ENCODE measurements at regions not wholly inside any gene's neighbourhood (a gene's known extent, or its start where the extent isn't known, plus 50 kb on each side); places are given as distances from the start of the nearest gene placed in this dataset.

GRCh38 chr18:45227001-45227742 is 388.1 kb upstream of the SLC14A2 start:
- no peak for DNase-seq (ENCODE audit: low spot score)

- DNase-seq (ENCODE audit: low spot score), result no peak
Measured at GRCh38 chr18:45228796-45229388, 386.4 kb upstream of the SLC14A2 start.

- DNase-seq (ENCODE audit: low spot score), result no peak
Measured at GRCh38 chr18:45231617-45232016, 383.7 kb upstream of the SLC14A2 start.

- DNase-seq (ENCODE audit: low spot score), result no peak
Measured at GRCh38 chr18:45232061-45232460, 383.2 kb upstream of the SLC14A2 start.

- no peak for DNase-seq (ENCODE audit: low spot score)
Measured at GRCh38 chr18:45236676-45237075, 378.6 kb upstream of the SLC14A2 start.

GRCh38 chr18:45237343-45238098 is 377.8 kb upstream of the SLC14A2 start:
- DNase-seq (ENCODE audit: low spot score), result no peak

- no peak for DNase-seq (ENCODE audit: low spot score)
Measured at GRCh38 chr18:45241271-45241670, 374.0 kb upstream of the SLC14A2 start.

- no peak for DNase-seq (ENCODE audit: low spot score)
Measured at GRCh38 chr18:45241982-45242565, 373.2 kb upstream of the SLC14A2 start.

GRCh38 chr18:45243340-45244110 is 371.8 kb upstream of the SLC14A2 start:
- DNase-seq (ENCODE audit: low spot score), result no peak

- no peak for DNase-seq (ENCODE audit: low spot score)
Measured at GRCh38 chr18:45245091-45245511, 370.2 kb upstream of the SLC14A2 start.

- DNase-seq (ENCODE audit: low spot score), result peak; percentile 12
Measured at GRCh38 chr18:45248240-45248903, 366.9 kb upstream of the SLC14A2 start.

- no peak for DNase-seq (ENCODE audit: low spot score)
Measured at GRCh38 chr18:45249246-45249661, 366.0 kb upstream of the SLC14A2 start.

GRCh38 chr18:45250479-45250878 is 364.8 kb upstream of the SLC14A2 start:
- DNase-seq (ENCODE audit: low spot score), result no peak

- DNase-seq (ENCODE audit: low spot score), result no peak
Measured at GRCh38 chr18:45251236-45251635, 364.0 kb upstream of the SLC14A2 start.

- no peak for DNase-seq (ENCODE audit: low spot score)
Measured at GRCh38 chr18:45252474-45252873, 362.8 kb upstream of the SLC14A2 start.

- DNase-seq (ENCODE audit: low spot score), result no peak
Measured at GRCh38 chr18:45253056-45253565, 362.2 kb upstream of the SLC14A2 start.

GRCh38 chr18:45253973-45254708 is 361.1 kb upstream of the SLC14A2 start:
- no peak for DNase-seq (ENCODE audit: low spot score)

GRCh38 chr18:45254709-45255082 is 360.6 kb upstream of the SLC14A2 start:
- no peak for DNase-seq (ENCODE audit: low spot score)

GRCh38 chr18:45255197-45255890 is 359.9 kb upstream of the SLC14A2 start:
- DNase-seq (ENCODE audit: low spot score), result no peak

GRCh38 chr18:45260125-45260524 is 355.2 kb upstream of the SLC14A2 start:
- DNase-seq (ENCODE audit: low spot score), result no peak

Data from Ammon's horn (tissue), 1 donor.